Prostate gland (tissue), 2 donors: ENCODE measurements at regions not wholly inside any gene's neighbourhood (a gene's known extent, or its start where the extent isn't known, plus 50 kb on each side); places are given as distances from the start of the nearest gene placed in this dataset.

ENCODE experiments used
- CTCF ChIP-seq, 4 experiments: fragments of 200-600 bp in 2 of 4; fragments of 450-650 bp in 2 of 4; sonication (generic) in 2 of 4; IDR thresholded peaks; 1 replicate in 3 of 4; 2 replicates in 1 of 4; pipeline ENCODE4 v1.5.1; 2016 to 2019; ENCODE audit warnings: antibody characterized with exemption in 4 of 4, mild to moderate bottlenecking in 2 of 4, moderate library complexity in 2 of 4
- POLR2AphosphoS5 ChIP-seq: sonication (generic); formaldehyde crosslinking; IDR thresholded peaks from one replicate; pipeline ENCODE4 v1.6.1; 2017; ENCODE audit warnings: antibody characterized with exemption

GRCh38 chr4:27186710-27187109, 326.1 kb downstream of the STIM2 start:
- TF ChIP-seq POLR2AphosphoS5 = no peak
- TF ChIP-seq CTCF (IDR thresholded peaks at IDR 0.05) = no peak
